CD4-positive, alpha-beta T cell (primary cell): ENCODE measurements at regions not wholly inside any gene's neighbourhood (a gene's known extent, or its start where the extent isn't known, plus 50 kb on each side); places are given as distances from the start of the nearest gene placed in this dataset.

Experiments
- ATAC-seq: fragments of 200-7000 bp; cut with Tn5 transposase; one replicate; pipeline ENCODE4 v1.10.0; 2022; ENCODE audit warnings: mild to moderate bottlenecking; ENCODE audit not compliant: poor library complexity
- CTCF ChIA-PET: fragments of 350-600 bp; sonication (Branson Sonifier 250); formaldehyde crosslinking; loops from one replicate; lab custom pipeline; 2021; ENCODE audit warnings: antibody characterized with exemption, inconsistent platforms; lab: Charles Lee
- POLR2A ChIA-PET: fragments of 350-600 bp; sonication (Branson Sonifier 250); formaldehyde crosslinking; loops from one replicate; lab custom pipeline; 2021; ENCODE audit warnings: antibody characterized with exemption, inconsistent platforms; lab: Charles Lee
- DNase-seq, 14 experiments: peaks; one replicate each; pipeline ENCODE4 v3.0.0-alpha.2; 2013 to 2020; ENCODE audit warnings: mixed read lengths in 2 of 14
- H3K27ac ChIP-seq, 2 donors: one replicate each; pipeline versions ENCODE4 v1.5.1 to v1.7.0; 2013; ENCODE audit warnings: low read length in 2 of 2, low read depth in 1 of 2, mild to moderate bottlenecking in 1 of 2
- H3K27me3 ChIP-seq, 2 experiments: 1 replicate in 1 of 2; 2 replicates in 1 of 2; pipeline versions ENCODE4 v1.6.1 to v1.7.0; 2013; ENCODE audit warnings: low read length in 2 of 2, control low read depth in 1 of 2, mild to moderate bottlenecking in 1 of 2, moderate library complexity in 1 of 2; ENCODE audit not compliant: insufficient read depth in 2 of 2, control insufficient read depth in 1 of 2
- H3K36me3 ChIP-seq: one replicate; pipeline ENCODE4 v1.6.1; 2013; ENCODE audit warnings: low read length, control low read depth; ENCODE audit not compliant: insufficient read depth
- H3K4me1 ChIP-seq: one replicate; pipeline ENCODE4 v1.6.1; 2013; ENCODE audit warnings: low read length, control low read depth; ENCODE audit not compliant: insufficient read depth
- H3K4me3 ChIP-seq: one replicate; pipeline ENCODE4 v1.5.1; 2013; ENCODE audit warnings: mild to moderate bottlenecking, low read length, moderate library complexity
- H3K9me3 ChIP-seq, 2 experiments: 1 replicate in 1 of 2; 2 replicates in 1 of 2; pipeline versions ENCODE4 v1.6.1 to v1.7.0; 2013; ENCODE audit warnings: low read length in 2 of 2, mild to moderate bottlenecking in 2 of 2, control low read depth in 1 of 2, moderate library complexity in 1 of 2; ENCODE audit not compliant: control insufficient read depth in 1 of 2, insufficient read depth in 1 of 2
- H3K27ac Mint-ChIP-seq: one replicate; pipeline ENCODE4 v1.8.0; 2020; ENCODE audit warnings: mixed read lengths
- H3K27me3 Mint-ChIP-seq: one replicate; pipeline ENCODE4 v1.8.0; 2021; ENCODE audit warnings: mixed read lengths
- H3K36me3 Mint-ChIP-seq: one replicate; pipeline ENCODE4 v1.8.0; 2021; ENCODE audit warnings: low read depth, mixed read lengths
- H3K4me1 Mint-ChIP-seq: one replicate; pipeline ENCODE4 v1.8.0; 2021; ENCODE audit warnings: low read depth, mixed read lengths
- H3K4me3 Mint-ChIP-seq: one replicate; pipeline ENCODE4 v1.8.0; 2020; ENCODE audit warnings: mild to moderate bottlenecking, mixed read lengths
- H3K9me3 Mint-ChIP-seq: one replicate; pipeline ENCODE4 v1.8.0; 2020; ENCODE audit warnings: mixed read lengths
- intact Hi-C, 2 experiments: fragments of 100-400 bp; cut with DNase I in 1 of 2; cut with micrococcal nuclease in 1 of 2; formaldehyde crosslinking; loops; one replicate each; pipeline versions ENCODE4 v1.15.1 to v1.9.0; 2023 to 2025; cut with DNase I, micrococcal nuclease
- TF ChIP-seq, protein P1 (sequence below): fragments of 200-600 bp; IDR thresholded peaks from one replicate; pipeline ENCODE4 v1.8.0; 2022; ENCODE audit warnings: antibody characterized with exemption, mild to moderate bottlenecking

DNA sequence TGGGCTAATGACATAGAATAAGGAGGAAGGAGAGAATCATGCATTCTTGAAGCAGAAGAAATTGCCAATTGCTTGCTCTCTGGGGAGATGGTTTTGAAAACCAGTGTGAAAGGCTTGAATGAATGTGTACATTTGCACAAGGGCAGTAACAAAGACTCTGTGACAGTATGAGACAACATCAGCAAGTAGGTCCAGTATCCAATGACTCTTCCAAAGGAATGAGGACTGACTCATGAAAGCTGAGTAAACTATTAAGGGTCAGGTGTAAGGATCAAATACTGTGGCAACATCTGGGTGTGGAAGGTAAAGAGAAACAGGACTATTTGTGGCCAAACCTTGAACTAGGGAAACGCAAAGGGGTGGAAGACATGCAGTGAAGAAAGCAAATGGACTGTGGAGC is 886.0 kb upstream of the CHAC2 start:
- TF ChIP-seq, protein P1, sequence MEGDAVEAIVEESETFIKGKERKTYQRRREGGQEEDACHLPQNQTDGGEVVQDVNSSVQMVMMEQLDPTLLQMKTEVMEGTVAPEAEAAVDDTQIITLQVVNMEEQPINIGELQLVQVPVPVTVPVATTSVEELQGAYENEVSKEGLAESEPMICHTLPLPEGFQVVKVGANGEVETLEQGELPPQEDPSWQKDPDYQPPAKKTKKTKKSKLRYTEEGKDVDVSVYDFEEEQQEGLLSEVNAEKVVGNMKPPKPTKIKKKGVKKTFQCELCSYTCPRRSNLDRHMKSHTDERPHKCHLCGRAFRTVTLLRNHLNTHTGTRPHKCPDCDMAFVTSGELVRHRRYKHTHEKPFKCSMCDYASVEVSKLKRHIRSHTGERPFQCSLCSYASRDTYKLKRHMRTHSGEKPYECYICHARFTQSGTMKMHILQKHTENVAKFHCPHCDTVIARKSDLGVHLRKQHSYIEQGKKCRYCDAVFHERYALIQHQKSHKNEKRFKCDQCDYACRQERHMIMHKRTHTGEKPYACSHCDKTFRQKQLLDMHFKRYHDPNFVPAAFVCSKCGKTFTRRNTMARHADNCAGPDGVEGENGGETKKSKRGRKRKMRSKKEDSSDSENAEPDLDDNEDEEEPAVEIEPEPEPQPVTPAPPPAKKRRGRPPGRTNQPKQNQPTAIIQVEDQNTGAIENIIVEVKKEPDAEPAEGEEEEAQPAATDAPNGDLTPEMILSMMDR = no peak
- H3K27me3 ChIP-seq = no peaks in the 10 kb centered on the region
- no peaks in the 10 kb centered on the region for H3K4me1 ChIP-seq
- ChIA-PET CTCF (no interaction called here), POLR2A (no interaction called here)
- intact Hi-C loops = no loop called here
- DNase-seq (no peak), ATAC-seq (no peak)
- no peak overlapping the region for H3K27ac ChIP-seq
- H3K36me3 Mint-ChIP-seq = no peaks in the 10 kb centered on the region
- H3K36me3 ChIP-seq = no peaks in the 10 kb centered on the region
- H3K4me1 Mint-ChIP-seq = no peaks in the 10 kb centered on the region
- no peaks in the 10 kb centered on the region for H3K9me3 Mint-ChIP-seq
- H3K27me3 Mint-ChIP-seq = no peaks in the 10 kb centered on the region
- H3K27ac Mint-ChIP-seq = no peak overlapping the region
- peaks cover 0 to 6% of the 10 kb centered on the region in 2 experiments for H3K9me3 ChIP-seq
- H3K4me3 Mint-ChIP-seq = no peak overlapping the region
- H3K4me3 ChIP-seq = no peak overlapping the region

DNA sequence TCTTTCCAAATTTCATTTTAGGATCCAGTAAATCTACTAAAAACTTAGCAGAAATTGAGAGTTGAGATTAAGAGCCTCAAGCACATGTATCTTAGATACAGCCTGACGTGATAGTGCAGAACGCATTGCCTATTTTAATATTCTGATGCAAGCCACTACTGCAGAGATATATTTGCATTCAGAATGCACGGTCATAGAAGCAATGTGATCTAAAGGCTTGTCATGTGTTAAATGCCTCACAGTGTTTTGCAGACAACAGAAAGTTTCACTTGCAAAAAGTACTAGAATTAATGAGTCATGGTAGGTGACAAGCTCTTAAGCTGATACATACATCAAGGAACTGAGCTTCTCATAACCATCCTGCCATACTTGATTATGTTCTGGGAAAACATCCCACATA is 886.7 kb upstream of the CHAC2 start:
- H3K4me3 ChIP-seq = no peak overlapping the region
- TF ChIP-seq, protein P1 = no peak
- Mint-ChIP-seq H3K4me1 (no peaks in the 10 kb centered on the region), H3K27ac (no peak overlapping the region), H3K9me3 (no peaks in the 10 kb centered on the region), H3K4me3 (no peak overlapping the region), H3K36me3 (no peaks in the 10 kb centered on the region), H3K27me3 (no peaks in the 10 kb centered on the region)
- no peaks in the 10 kb centered on the region for H3K27me3 ChIP-seq
- ATAC-seq = no peak
- peaks cover 0 to 6% of the 10 kb centered on the region in 2 experiments for H3K9me3 ChIP-seq
- ChIA-PET POLR2A (no interaction called here), CTCF (no interaction called here)
- H3K4me1 ChIP-seq = no peaks in the 10 kb centered on the region
- intact Hi-C loops = no loop called here
- no peaks in the 10 kb centered on the region for H3K36me3 ChIP-seq
- no peak for DNase-seq
- no peak overlapping the region for H3K27ac ChIP-seq

DNA sequence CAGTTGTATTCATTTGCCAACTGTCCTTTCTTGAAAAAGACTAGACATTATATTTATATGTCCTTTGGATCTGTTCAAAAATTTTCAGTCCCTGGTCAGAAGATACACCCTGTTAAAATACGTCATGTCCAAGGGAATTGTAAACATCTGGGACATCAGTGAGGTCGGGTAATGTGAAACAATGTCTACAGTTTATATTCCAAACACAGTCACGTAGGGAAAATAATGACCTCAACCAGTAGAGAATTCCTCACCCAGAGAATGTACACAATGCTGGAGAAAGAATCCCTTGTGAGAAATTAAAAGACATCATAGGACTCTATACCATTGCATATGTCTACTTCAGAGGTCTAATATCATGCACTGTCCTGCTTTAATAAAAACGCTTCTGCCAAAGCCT is 888.0 kb upstream of the CHAC2 start:
- intact Hi-C loops = no loop called here
- H3K4me1 ChIP-seq = no peaks in the 10 kb centered on the region
- H3K27ac ChIP-seq = no peak overlapping the region
- H3K27me3 ChIP-seq = no peaks in the 10 kb centered on the region
- peaks cover 0 to 6% of the 10 kb centered on the region in 2 experiments for H3K9me3 ChIP-seq
- POLR2A ChIA-PET = no interaction called here
- Mint-ChIP-seq H3K27me3 (no peaks in the 10 kb centered on the region), H3K9me3 (no peaks in the 10 kb centered on the region), H3K4me1 (no peaks in the 10 kb centered on the region), H3K36me3 (no peaks in the 10 kb centered on the region), H3K4me3 (no peak overlapping the region), H3K27ac (no peak overlapping the region)
- ATAC-seq (no peak), DNase-seq (no peak)
- no peaks in the 10 kb centered on the region for H3K36me3 ChIP-seq
- CTCF ChIA-PET = no interaction called here
- TF ChIP-seq, protein P1 = no peak
- H3K4me3 ChIP-seq = no peak overlapping the region
